WTC11 (cell line): ENCODE measurements at regions not wholly inside any gene's neighbourhood (a gene's known extent, or its start where the extent isn't known, plus 50 kb on each side); places are given as distances from the start of the nearest gene placed in this dataset.

Experiments
- ATAC-seq: fragments of 200-7000 bp; cut with Tn5 transposase; 2 replicates; pipeline ENCODE4 v1.10.0; 2021; ENCODE audit warnings: mild to moderate bottlenecking, moderate library complexity
- CTCF ChIA-PET: fragments of 300-600 bp; sonication (Branson Sonifier 250); formaldehyde crosslinking; loops from one replicate; lab custom pipeline; 2021; ENCODE audit warnings: antibody characterized with exemption; lab: Charles Lee
- POLR2A ChIA-PET: fragments of 350-600 bp; sonication (Branson Sonifier 250); formaldehyde crosslinking; loops from one replicate; lab custom pipeline; 2021; ENCODE audit warnings: antibody characterized with exemption; lab: Charles Lee
- DNase-seq: peaks from one replicate; pipeline ENCODE4 v3.0.0; 2021; ENCODE audit warnings: low spot score
- H3K27ac Mint-ChIP-seq: 2 replicates; pipeline ENCODE4 v1.8.0; 2021; ENCODE audit warnings: mixed read lengths
- H3K27me3 Mint-ChIP-seq: 2 replicates; pipeline ENCODE4 v1.8.0; 2021; ENCODE audit warnings: low read depth, mild to moderate bottlenecking, moderate library complexity, mixed read lengths
- H3K36me3 Mint-ChIP-seq: 2 replicates; pipeline ENCODE4 v1.8.0; 2021; ENCODE audit warnings: mixed read lengths
- H3K4me1 Mint-ChIP-seq: 2 replicates; pipeline ENCODE4 v1.8.0; 2022; ENCODE audit warnings: mixed read lengths
- H3K4me3 Mint-ChIP-seq: 2 replicates; pipeline ENCODE4 v1.8.0; 2021; ENCODE audit warnings: mild to moderate bottlenecking, moderate library complexity, mixed read lengths
- H3K9me3 Mint-ChIP-seq: 2 replicates; pipeline ENCODE4 v1.8.0; 2021; ENCODE audit warnings: mixed read lengths
- AR ChIP-seq: fragments of 250-450 bp; sonication (Bioruptor Pico); IDR thresholded peaks from 2 replicates; pipeline ENCODE4 v1.9.0; 2021; ENCODE audit warnings: mild to moderate bottlenecking
- ATF3 ChIP-seq: sonication (generic); formaldehyde crosslinking; conservative IDR thresholded peaks from 2 replicates; pipeline ENCODE4 v1.8.1; 2022; ENCODE audit warnings: mild to moderate bottlenecking, missing genetic modification reagents
- ETV6 ChIP-seq: sonication (generic); formaldehyde crosslinking; IDR thresholded peaks from 2 replicates; pipeline ENCODE4 v1.8.1; 2022; ENCODE audit warnings: mild to moderate bottlenecking, missing genetic modification reagents
- FOXP4 ChIP-seq: sonication (generic); formaldehyde crosslinking; IDR thresholded peaks from 2 replicates; pipeline ENCODE4 v1.8.0; 2022; ENCODE audit warnings: mild to moderate bottlenecking, missing genetic modification reagents
- GABPB1 ChIP-seq: sonication (generic); formaldehyde crosslinking; IDR thresholded peaks from 2 replicates; pipeline ENCODE4 v1.8.1; 2023; ENCODE audit warnings: mild to moderate bottlenecking, missing genetic modification reagents
- JAZF1 ChIP-seq: fragments of 250-450 bp; sonication (Bioruptor Pico); IDR thresholded peaks from 2 replicates; pipeline ENCODE4 v1.9.0; 2021; ENCODE audit warnings: moderate library complexity, mild to moderate bottlenecking, inconsistent platforms
- MAX ChIP-seq: sonication (generic); formaldehyde crosslinking; IDR thresholded peaks from 2 replicates; pipeline ENCODE4 v1.8.0; 2022; ENCODE audit warnings: mild to moderate bottlenecking, missing genetic modification reagents
- MYBL2 ChIP-seq: sonication (generic); formaldehyde crosslinking; IDR thresholded peaks from 2 replicates; pipeline ENCODE4 v1.8.1; 2023; ENCODE audit warnings: mild to moderate bottlenecking, moderate library complexity, missing genetic modification reagents
- NFATC4 ChIP-seq: fragments of 250-450 bp; sonication (Bioruptor Pico); IDR thresholded peaks from 2 replicates; pipeline ENCODE4 v1.9.0; 2021; ENCODE audit warnings: mild to moderate bottlenecking
- PREB ChIP-seq: sonication (generic); formaldehyde crosslinking; IDR thresholded peaks from 2 replicates; pipeline ENCODE4 v1.8.1; 2022; ENCODE audit warnings: mild to moderate bottlenecking, missing genetic modification reagents, moderate library complexity, borderline replicate concordance
- SMAD4 ChIP-seq: sonication (generic); formaldehyde crosslinking; IDR thresholded peaks from 2 replicates; pipeline ENCODE4 v1.8.0; 2022; ENCODE audit warnings: mild to moderate bottlenecking, missing genetic modification reagents
- SP1 ChIP-seq: sonication (generic); formaldehyde crosslinking; conservative IDR thresholded peaks from 2 replicates; pipeline ENCODE4 v1.8.1; 2022; ENCODE audit warnings: missing genetic modification reagents
- TP53 ChIP-seq: sonication (generic); formaldehyde crosslinking; IDR thresholded peaks from 2 replicates; pipeline ENCODE4 v1.8.1; 2023; ENCODE audit warnings: mild to moderate bottlenecking, missing genetic modification reagents
- ZNF263 ChIP-seq: sonication (generic); formaldehyde crosslinking; IDR thresholded peaks from 2 replicates; pipeline ENCODE4 v1.8.1; 2022; ENCODE audit warnings: low read depth, mild to moderate bottlenecking, moderate library complexity, missing genetic modification reagents
- ZNF281 ChIP-seq: sonication (generic); formaldehyde crosslinking; IDR thresholded peaks from 2 replicates; pipeline ENCODE4 v1.8.0; 2023; ENCODE audit warnings: mild to moderate bottlenecking, missing genetic modification reagents
- ZNF416 ChIP-seq: fragments of 250-450 bp; sonication (Bioruptor Pico); IDR thresholded peaks from 2 replicates; pipeline ENCODE4 v1.9.0; 2021; ENCODE audit warnings: mild to moderate bottlenecking, inconsistent platforms
- ZNF423 ChIP-seq: fragments of 250-450 bp; sonication (Bioruptor Pico); IDR thresholded peaks from 2 replicates; pipeline ENCODE4 v2.1.2; 2022; ENCODE audit warnings: mild to moderate bottlenecking, moderate library complexity
- ZNF532 ChIP-seq: fragments of 250-450 bp; sonication (Bioruptor Pico); IDR thresholded peaks from 2 replicates; pipeline ENCODE4 v1.9.0; 2021; ENCODE audit warnings: mild to moderate bottlenecking, borderline replicate concordance

- ATAC-seq (no peak), DNase-seq (no peak)
- ChIA-PET CTCF (no interaction called here), POLR2A (no interaction called here)
- Mint-ChIP-seq H3K27ac (no peak overlapping the region), H3K36me3 (no peaks in the 10 kb centered on the region), H3K9me3 (no peaks in the 10 kb centered on the region), H3K4me1 (peaks cover under 1% of the 10 kb centered on the region; the same call in 1 of the 2 replicates), H3K27me3 (no peaks in the 10 kb centered on the region), H3K4me3 (no peak overlapping the region)
- TF ChIP-seq NFATC4 (CRISPR knock-in tag) (no peak), SMAD4 (CRISPR knock-in tag) (no peak), SP1 (CRISPR knock-in tag) (no peak), TP53 (no peak), ZNF263 (no peak), ETV6 (CRISPR knock-in tag) (no peak), AR (CRISPR knock-in tag) (no peak), MAX (CRISPR knock-in tag) (no peak), ATF3 (CRISPR knock-in tag) (no peak), MYBL2 (no peak), GABPB1 (no peak), ZNF281 (no peak)
Observed at GRCh38 chr4:135256111-135256510, 1054.5 kb upstream of the PABPC4L start.

- POLR2A ChIA-PET, result no interaction called here
- H3K4me1 Mint-ChIP-seq, result peaks cover 28% of the 10 kb centered on the region
- no peaks in the 10 kb centered on the region for H3K36me3 Mint-ChIP-seq
- no peak for DNase-seq
- CTCF ChIA-PET, result no interaction called here
- H3K4me3 Mint-ChIP-seq, result no peak overlapping the region
- TF ChIP-seq AR (CRISPR knock-in tag) (no peak), JAZF1 (CRISPR knock-in tag) (no peak), ZNF532 (CRISPR knock-in tag) (no peak), ZNF423 (CRISPR knock-in tag) (no peak), FOXP4 (CRISPR knock-in tag) (no peak), PREB (CRISPR knock-in tag) (no peak), NFATC4 (CRISPR knock-in tag) (no peak), ZNF416 (CRISPR knock-in tag) (no peak)
- H3K27me3 Mint-ChIP-seq, result no peaks in the 10 kb centered on the region
- no peak overlapping the region for H3K27ac Mint-ChIP-seq
- H3K9me3 Mint-ChIP-seq, result no peaks in the 10 kb centered on the region
- peak; percentile 46 for ATAC-seq
Observed at GRCh38 chr4:135250040-135250439, 1048.5 kb upstream of the PABPC4L start.
